Stimulated activated CD4-positive, alpha-beta T cell treated with anti-CD3 and anti-CD28 coated beads, Interleukin-15, amount 100 ng/mL, for 1 hour (primary cell): ENCODE measurements at regions not wholly inside any gene's neighbourhood (a gene's known extent, or its start where the extent isn't known, plus 50 kb on each side); places are given as distances from the start of the nearest gene placed in this dataset.
"Not testable (repeated sequence)": the region's sequence is repeated elsewhere in the genome, so short reads cannot be mapped to it uniquely, and the experiment has no call there.

ENCODE experiments used
- DNase-seq, 2 donors: peaks; one replicate each; pipeline ENCODE4 v3.0.0-alpha.2; 2020; ENCODE audit warnings: low read depth in 1 of 2, low spot score in 1 of 2

GRCh38 chr1:146645978-146646604, 292.0 kb upstream of the NBPF12 start:
- not testable (repeated sequence) for DNase-seq

- not testable (repeated sequence) for DNase-seq
These were observed 296.6 kb upstream of the NBPF12 start for GRCh38 chr1:146641534-146641933.

GRCh38 chr1:146640671-146641070, 297.5 kb upstream of the NBPF12 start:
- DNase-seq: not testable (repeated sequence)

GRCh38 chr1:146630302-146630701, 307.8 kb upstream of the NBPF12 start:
- not testable (repeated sequence) for DNase-seq

- DNase-seq: not testable (repeated sequence)
These were observed 319.5 kb upstream of the NBPF12 start for GRCh38 chr1:146618582-146618981.

- DNase-seq: not testable (repeated sequence)
These were observed 333.4 kb upstream of the NBPF12 start for GRCh38 chr1:146604681-146605080.

DNA sequence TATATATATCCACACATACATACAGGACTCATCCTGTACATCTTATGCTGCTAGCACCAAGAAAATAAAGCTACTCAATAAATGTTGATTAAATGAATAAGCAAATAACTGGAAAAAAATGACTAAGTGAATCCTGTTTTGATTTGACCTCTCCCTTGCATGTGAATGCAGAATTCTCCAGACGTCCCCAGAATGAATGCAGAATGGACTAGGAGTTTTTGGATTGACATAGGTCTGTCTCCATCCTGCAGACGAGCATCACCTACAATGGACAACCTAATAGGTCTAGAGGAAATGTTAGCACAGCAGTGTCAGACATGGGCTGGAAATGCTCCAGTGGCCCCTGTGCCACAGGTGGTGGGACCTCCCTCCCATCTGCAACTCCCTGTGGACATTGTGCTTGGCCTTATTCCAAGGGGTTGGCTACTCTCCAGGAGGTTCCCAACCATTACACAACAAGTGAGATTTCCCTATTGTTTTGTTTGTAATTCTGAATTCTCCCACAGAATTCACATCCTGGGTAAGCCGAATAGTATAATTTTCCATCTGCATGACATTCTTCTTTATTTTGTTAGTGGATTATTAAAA, 337.3 kb upstream of the NBPF12 start:
- not testable (repeated sequence) for DNase-seq

- DNase-seq: not testable (repeated sequence)
These were observed 338.2 kb upstream of the NBPF12 start for GRCh38 chr1:146599906-146600305.

DNA sequence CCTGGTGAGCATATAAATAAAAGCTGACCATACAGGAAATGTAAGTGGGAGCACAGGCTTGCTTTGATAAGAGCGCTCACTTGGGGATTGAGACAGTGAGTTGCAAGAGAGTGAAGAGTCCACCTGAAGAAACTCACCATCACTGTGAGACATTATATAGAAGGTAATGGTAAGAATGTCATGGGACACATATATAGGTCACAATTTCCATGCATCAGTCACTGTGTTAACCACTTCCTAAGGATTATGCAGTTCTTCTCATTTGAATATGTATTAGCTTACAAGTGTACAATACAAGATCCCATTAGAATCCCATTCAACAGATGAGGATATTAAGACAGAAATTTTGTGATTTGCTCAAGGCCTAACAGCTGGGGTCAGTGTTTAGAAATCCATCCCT, 352.4 kb upstream of the NOTCH2NLA start:
- not testable (repeated sequence) for DNase-seq

DNA sequence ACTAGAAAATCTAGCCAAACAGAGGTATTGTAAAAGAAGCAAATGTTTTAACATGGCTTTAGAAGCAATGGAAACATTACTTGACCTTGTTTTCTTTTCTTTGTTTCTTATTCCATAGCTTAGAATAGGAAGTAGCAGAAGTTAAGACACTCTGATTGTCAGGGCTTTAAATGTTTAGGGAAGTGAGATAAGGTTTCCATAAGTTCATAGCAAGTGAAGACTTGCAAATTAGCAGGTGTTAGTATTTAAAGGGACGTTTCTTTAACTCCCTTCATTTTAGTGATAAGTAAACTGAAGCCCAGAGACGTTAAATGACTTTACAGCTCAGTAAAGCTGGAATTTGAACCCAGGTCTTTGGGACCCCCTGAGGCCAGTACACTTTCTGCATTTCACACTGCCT, 338.7 kb upstream of the NOTCH2NLA start:
- not testable (repeated sequence) for DNase-seq

DNA sequence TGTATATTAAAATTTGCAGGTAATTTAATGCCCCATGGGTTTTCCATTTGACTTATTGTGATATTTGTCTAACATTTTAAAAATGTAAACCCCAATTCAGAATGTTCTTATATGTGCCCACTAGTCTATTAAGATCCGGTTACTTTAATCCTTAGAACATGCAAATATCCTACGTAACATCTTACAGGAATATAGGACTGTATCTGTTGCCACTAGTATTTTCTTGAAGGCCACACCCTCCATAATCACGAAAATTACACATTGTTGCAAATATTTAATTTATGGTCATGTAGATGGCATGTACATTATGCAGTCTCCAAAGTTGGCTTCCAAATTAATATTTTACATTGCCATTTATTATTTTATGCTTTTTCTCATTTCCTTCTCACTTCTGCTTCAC, 329.2 kb upstream of the NOTCH2NLA start:
- DNase-seq: not testable (repeated sequence)

- not testable (repeated sequence) for DNase-seq
These were observed 327.6 kb upstream of the NOTCH2NLA start for GRCh38 chr1:146556405-146556804.

DNA sequence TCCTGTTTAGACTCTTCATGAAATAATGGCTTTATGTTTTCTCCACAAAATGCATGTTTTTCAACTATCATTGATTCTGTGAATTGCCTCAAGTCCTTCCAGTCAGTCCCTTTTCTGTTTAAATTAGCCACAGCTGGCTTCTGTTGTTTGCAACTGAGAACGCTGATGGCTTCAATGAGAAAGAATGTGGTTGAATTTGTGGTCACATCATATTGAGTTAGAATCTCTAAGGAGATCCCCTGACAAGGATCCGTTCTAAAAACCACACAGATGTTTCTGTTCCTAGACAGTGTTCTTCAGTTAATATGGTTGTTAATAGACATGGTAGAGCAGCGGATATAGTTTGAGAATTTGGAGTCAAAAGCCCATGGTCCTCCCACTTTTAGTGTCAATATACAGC, 323.6 kb upstream of the NOTCH2NLA start:
- DNase-seq: not testable (repeated sequence)

DNA sequence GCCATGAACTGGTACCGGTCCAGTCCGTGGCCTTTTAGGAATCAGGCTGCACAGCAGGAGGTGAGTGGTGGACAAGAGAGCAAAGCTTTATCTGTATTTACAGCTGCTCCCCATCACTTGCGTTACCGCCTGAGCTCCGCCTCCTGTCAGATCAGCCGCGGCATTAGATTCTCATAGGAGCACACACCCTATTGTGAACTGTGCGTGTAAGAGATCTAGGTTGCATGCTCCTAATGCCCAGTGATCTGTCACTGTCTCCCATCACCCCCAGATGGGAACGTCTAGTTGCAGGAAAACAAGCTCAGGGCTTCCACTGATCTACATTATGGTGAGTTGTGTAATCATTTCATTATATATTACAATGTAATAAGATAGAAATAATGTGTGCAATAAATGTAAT, 319.9 kb upstream of the NOTCH2NLA start:
- DNase-seq: not testable (repeated sequence)

DNA sequence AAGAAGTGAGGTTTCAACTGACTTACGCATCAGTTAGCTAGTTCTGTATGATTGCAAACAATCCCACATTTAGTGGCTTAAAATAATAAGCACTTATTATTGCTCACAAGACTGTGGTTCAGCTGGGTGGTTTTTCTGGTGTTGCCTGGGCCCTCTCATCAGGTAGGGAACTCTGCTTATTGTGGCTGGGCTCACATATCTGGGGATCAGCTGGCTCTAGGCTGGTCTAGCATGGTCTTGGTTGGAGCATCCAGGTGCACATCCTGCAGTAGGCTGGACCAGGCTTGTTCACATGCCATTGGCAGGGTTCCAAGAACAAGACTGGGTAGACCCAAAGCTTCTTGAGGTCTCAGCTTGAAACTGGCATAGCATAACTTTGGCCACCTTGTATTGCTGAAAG, 317.4 kb upstream of the NOTCH2NLA start:
- not testable (repeated sequence) for DNase-seq

DNA sequence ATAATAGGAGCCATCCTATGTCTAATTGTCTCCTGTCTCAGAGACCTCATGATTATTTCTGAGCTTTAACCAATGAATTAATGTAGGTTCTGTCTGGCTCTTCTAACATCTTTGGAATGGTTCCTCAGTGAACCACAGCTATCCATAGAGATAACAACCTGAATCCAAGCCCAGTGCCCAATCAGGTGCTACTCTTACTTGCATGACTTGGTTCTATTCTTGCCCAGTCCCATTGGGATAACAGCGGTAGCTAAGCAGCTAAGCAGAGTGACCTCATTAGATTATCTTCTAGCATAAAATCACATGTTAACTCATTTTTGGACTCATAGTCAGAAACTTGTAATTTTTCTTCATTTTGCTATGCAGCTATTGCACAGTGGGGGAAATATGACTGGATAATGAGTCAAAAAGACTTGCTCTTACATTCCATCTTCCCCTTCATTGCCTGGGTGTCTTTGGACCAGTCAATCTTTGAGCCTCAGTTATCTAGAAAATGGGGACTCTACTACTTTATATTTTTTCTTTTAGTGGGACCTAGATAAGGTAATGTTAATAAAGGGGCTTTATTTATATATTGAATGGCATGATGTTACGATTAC, 309.1 kb upstream of the NOTCH2NLA start:
- not testable (repeated sequence) for DNase-seq

GRCh38 chr1:146536028-146536427, 307.2 kb upstream of the NOTCH2NLA start:
- DNase-seq: not testable (repeated sequence)

DNA sequence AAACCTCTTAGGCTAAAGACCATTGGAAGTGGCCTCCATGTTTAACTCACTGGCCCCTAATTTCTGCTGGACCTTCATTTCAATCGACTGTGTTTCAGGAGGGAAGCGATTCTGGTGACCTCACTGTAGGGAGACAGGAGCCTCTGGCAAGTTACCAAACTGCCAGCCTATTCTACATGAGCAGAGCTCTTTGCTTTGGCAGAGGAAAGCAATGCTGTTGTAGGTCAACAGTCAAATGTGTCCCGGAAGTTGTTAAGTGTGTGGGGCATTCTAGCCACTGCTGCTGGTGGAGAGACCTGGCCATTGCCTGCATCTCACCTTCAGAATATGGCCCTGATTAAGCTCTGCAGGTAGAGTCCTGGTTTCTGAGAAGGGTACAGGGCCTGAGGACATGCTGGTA, 306.8 kb upstream of the NOTCH2NLA start:
- not testable (repeated sequence) for DNase-seq

GRCh38 chr1:146530958-146531357, 302.1 kb upstream of the NOTCH2NLA start:
- DNase-seq: not testable (repeated sequence)

DNA sequence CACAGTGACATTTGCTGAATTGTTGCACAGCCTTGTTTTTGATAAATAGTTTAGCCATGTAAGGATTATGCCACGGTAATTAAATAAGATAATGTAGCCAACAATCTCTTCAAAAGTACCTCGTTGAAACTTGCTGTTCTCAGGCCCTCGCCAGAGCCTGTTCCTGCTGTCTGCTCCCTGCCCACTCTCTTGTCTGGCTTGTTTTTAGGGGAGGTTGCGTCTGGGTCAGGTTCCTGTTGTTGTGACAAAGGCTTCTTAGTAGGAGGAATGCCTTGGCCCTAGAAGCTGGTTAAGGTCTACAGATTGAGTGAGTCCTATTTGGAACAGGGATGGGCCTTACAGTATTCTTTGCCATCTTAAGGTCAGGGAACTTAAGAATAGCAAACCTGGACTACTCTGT, 294.0 kb upstream of the NOTCH2NLA start:
- DNase-seq: not testable (repeated sequence)

- not testable (repeated sequence) for DNase-seq
These were observed 293.5 kb upstream of the NOTCH2NLA start for GRCh38 chr1:146522345-146522744.

DNA sequence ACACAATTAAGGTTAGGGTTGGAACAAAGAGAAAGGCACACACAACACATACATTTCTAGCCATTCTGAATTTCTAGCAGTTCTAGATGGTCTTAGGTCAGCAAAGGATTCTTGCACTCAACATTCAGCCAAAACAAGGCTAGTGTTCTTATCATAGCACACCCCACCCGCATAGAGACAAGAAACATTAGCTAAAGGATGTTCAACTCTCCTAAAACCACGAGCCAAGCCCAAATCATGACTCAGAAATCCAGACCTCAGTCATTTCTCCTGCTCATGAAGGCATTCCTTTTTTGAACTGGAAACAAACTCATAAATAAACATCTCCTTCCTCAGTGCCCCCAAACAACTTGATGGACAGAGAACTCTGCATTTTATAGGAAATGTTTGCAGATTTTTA, 293.0 kb upstream of the NOTCH2NLA start:
- DNase-seq: not testable (repeated sequence)
